AG09309 (cell line): ENCODE measurements at regions not wholly inside any gene's neighbourhood (a gene's known extent, or its start where the extent isn't known, plus 50 kb on each side); places are given as distances from the start of the nearest gene placed in this dataset.

ENCODE experiments used
- DNase-seq: peaks from one replicate; pipeline ENCODE4 v3.0.0-alpha.2; 2010; ENCODE audit warnings: low read depth
- H3K4me3 ChIP-seq: 2 replicates; pipeline ENCODE4 v1.5.1; 2011; ENCODE audit warnings: mild to moderate bottlenecking, low read depth, low read length, moderate library complexity; ENCODE audit not compliant: control insufficient read depth
- CTCF ChIP-seq: IDR thresholded peaks from 2 replicates; pipeline ENCODE4 v1.5.1; 2011; ENCODE audit warnings: mild to moderate bottlenecking, low read depth, low read length, inconsistent platforms; ENCODE audit not compliant: insufficient read depth, control insufficient read depth; ENCODE audit errors: missing control alignments

DNA sequence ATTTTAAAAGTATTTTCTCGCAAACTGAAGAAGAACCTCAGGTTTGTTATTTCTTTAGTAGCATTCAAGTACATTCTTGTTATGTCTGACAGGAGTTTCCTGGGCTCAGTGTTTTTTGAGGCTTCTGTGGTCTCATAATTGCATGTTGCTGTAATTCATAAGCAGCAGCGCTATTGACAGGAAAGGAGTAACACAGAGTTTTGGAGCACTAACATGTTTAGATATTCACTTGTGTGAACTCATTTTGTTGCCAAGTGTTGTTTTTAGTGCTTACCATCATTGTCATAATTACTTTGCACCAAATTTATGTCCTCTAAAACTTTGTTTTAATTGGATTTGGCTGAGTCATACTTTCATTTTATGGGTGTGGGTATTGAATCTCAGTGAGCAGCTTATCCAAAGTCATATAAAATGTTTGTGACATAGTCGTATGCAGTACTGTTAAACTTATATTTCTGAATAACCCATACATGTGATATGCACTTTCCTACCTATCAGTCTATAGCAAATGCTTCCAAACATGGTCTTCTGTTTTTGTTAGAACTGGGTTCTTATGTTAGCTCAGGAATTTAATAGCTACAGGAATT lies 358.7 kb upstream of the CTSO start:
- no peak overlapping the region for H3K4me3 ChIP-seq
- no peak for DNase-seq
- no peak for TF ChIP-seq CTCF

DNA sequence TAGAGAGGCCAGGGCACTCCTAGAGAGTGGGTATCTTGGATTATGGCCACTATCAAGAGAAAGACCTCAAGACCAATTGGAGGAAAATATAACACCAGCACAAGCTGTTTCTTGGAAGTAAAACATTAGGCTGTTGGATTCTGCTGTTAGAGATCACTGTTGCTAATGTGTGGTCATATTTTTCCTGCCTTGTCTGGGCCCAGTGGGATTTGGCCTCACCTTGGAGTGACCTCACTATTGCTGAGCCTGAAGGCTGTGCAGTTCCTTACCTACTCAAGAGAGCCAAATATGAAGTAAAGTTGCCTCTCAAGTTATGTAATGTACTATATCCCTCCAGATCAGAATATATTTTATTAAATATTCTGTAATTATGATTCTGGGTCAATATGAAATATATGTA lies 355.4 kb upstream of the CTSO start:
- no peak for DNase-seq
- H3K4me3 ChIP-seq: no peak overlapping the region
- TF ChIP-seq CTCF: no peak

DNA sequence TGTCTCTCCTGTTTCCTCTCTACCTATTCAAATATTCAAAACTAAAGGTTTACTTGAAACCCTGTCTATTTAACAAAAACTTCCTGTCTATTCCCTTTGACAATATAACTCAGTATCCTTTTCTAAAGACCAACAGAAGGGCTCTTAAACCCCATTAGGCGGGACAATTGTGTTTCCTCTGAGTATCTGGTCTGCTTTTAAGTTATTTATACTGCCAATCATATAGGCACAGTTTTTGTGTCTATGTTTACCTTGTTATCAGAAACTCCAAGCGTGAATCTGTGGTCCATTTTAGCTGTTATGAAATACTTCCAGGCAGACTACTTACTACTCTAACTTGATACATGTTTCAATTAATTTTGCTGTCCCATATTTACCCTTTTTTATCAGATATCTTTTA lies 350.0 kb upstream of the CTSO start:
- DNase-seq: no peak
- no peak for TF ChIP-seq CTCF
- no peak overlapping the region for H3K4me3 ChIP-seq

DNA sequence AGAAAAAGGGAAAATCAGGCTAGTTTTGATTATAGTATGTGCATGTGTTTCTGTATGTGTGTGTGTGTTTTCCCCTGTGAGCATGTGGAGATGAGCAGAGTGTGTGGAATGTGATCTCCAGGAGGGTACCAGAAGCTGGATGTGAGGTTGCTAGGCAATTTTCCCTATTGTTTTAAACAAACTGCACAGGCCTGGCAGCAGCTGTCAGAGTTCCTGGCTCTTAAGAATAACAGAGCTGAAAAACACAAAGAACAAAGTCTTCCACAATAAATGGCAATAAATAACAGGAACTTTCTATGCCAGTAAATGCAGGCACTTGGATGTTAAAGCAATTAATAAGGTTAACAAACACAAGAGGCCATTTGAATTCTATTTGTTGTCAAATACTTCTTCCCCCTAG lies 344.6 kb upstream of the CTSO start:
- no peak overlapping the region for H3K4me3 ChIP-seq
- peak; percentile 80 for DNase-seq
- no peak for TF ChIP-seq CTCF

DNA sequence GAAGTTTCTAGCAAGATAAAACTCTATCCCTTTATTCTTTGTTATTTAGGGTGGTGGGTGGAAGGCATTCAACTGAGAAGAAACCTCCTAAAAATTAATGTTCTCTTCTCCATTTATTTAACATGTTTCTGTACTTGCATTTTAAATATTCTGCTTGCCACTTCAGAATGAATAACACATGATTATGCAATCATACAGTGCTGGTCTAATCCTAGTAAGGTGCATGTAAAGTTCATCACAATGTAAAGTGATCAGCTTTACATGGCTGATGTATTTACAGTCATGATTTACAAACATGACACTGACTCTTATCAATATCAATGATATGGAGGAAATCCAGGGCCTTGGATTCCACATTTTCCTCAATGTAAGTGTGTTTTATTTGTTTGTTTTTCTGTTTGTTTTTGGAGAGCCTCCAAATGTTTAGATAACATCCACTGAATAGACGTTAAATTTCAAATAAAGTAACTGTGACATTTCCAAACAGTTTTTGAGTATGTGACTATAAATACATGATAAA lies 342.1 kb upstream of the CTSO start:
- TF ChIP-seq CTCF: no peak
- H3K4me3 ChIP-seq: no peak overlapping the region
- DNase-seq: no peak

DNA sequence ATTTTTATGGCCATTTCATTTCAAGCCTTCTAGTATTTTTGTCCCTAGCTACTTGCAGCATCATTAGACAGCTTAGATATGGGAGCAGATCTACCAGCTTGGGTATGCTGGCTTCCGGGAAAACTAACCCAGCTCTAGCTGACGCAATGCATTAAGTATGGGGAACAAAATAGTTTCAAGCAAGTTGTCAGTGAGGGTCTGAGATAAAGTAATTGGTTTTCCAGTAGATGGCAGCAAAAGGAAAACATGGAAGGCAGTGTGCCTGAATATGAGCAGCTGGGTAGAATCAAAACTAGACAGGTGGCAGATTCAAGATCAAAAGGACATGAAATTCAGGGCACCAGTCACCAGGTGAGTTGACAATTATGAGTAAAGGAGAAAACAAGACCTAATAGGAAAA lies 340.9 kb upstream of the CTSO start:
- peak; percentile 70 for DNase-seq
- peak; percentile 47 for TF ChIP-seq CTCF
- H3K4me3 ChIP-seq: no peak overlapping the region

DNA sequence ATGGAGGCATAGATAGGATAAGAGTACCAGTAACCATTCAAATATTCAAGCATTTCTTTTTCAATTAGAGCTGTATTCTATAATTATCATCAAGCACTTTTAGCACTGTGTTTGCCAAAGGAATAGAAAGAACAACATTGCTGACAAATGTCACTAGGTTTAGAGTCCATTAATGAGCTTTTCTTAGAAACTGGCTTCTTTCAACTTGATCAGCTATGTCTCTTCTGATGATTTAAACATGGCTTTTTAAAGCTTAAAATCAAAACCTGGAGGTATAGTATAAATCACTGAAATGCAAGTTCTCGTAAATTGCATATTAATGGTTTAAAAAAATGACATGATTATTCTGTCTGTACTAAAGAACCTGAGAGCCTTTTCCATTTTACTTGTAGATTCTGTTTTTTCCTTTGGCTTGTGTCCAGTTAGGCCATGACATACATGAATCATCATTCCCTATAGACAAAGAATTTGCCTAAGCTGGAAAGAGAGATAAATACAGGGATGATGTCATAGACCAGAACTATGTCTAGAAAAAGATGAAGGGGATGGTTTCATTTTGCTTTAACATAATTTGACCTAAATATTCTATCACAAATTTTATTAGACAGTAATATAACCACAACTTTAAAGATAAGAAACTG lies 340.1 kb upstream of the CTSO start:
- no peak for TF ChIP-seq CTCF
- no peak overlapping the region for H3K4me3 ChIP-seq
- DNase-seq: peak; percentile 7
